GM10248 (cell line): ENCODE measurements at regions not wholly inside any gene's neighbourhood (a gene's known extent, or its start where the extent isn't known, plus 50 kb on each side); places are given as distances from the start of the nearest gene placed in this dataset.
"Not testable (repeated sequence)": the region's sequence is repeated elsewhere in the genome, so short reads cannot be mapped to it uniquely, and the experiment has no call there.

Experiments
- CTCF ChIA-PET: fragments of 300-600 bp; sonication (Branson Sonifier 250); formaldehyde crosslinking; extraction: SDS; loops from one replicate; lab custom pipeline; 2021; ENCODE audit warnings: antibody characterized with exemption; lab: Yijun Ruan, JAX
- POLR2A ChIA-PET: fragments of 350-650 bp; sonication (Branson Sonifier 250); formaldehyde crosslinking; extraction: SDS; loops from one replicate; lab custom pipeline; 2020; ENCODE audit warnings: antibody characterized with exemption; lab: Yijun Ruan, JAX
- DNase-seq: peaks from one replicate; pipeline ENCODE4 v3.0.0; 2012; ENCODE audit errors: extremely low spot score
- CTCF ChIP-seq: IDR thresholded peaks from 2 replicates; pipeline ENCODE4 v1.5.1; 2012; ENCODE audit warnings: mild to moderate bottlenecking, low read depth; ENCODE audit errors: extremely low read depth, missing control alignments, control extremely low read depth

- no peak for TF ChIP-seq CTCF
- CTCF ChIA-PET = interaction anchor here (0.7 kb wide), 1 partner anchor 15 kb away, joined by 3 read pairs; no protein-coding TSS in a partner anchor
- POLR2A ChIA-PET = no interaction called here
- DNase-seq = no peak
Measured at GRCh38 chr5:110812639-110813038, 73.8 kb downstream of the SLC25A46 start.

- no peak for DNase-seq
- no peak for TF ChIP-seq CTCF
- ChIA-PET CTCF (interaction anchor here (1.1 to 1.2 kb wide), 2 partner anchors 9 to 13 kb away, joined by 3 to 4 read pairs; no protein-coding TSS in a partner anchor), POLR2A (no interaction called here)
Measured at GRCh38 chr5:110815916-110816605, 77.3 kb downstream of the SLC25A46 start.

DNA sequence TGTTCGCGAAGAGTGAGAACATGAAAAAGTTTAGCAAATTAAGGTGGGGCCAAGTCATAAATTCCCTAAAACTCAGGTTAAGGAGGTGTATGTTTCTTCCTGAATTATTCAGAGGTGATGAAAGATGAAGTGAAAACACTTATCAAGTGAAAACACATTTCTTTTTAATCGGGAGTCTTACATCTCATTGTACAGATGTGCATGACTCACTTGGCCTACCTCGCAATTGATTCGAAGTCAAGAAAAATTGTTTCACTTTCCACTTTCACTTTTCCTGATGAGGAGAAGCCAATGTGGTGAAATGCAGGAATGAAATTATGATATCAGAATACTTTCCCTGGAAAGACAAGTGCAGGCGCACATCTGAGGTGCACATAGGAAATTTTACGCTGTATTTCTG is 78.7 kb downstream of the SLC25A46 start:
- DNase-seq = no peak
- TF ChIP-seq CTCF = no peak
- ChIA-PET CTCF (interaction anchor here (1.8 kb wide), 1 partner anchor 14 kb away, joined by 4 read pairs; no protein-coding TSS in a partner anchor), POLR2A (no interaction called here)

GRCh38 chr5:110823571-110823970 is 84.8 kb downstream of the SLC25A46 start:
- POLR2A ChIA-PET = no interaction called here
- CTCF ChIA-PET = no interaction called here
- DNase-seq = no peak
- TF ChIP-seq CTCF = no peak

GRCh38 chr5:110824936-110825441 is 86.2 kb downstream of the SLC25A46 start:
- POLR2A ChIA-PET = no interaction called here
- CTCF ChIA-PET = no interaction called here
- TF ChIP-seq CTCF = no peak
- DNase-seq = no peak

- DNase-seq = no peak
Measured at GRCh38 chr5:110832683-110833082, 93.9 kb downstream of the SLC25A46 start.

GRCh38 chr5:110834933-110835332 is 96.1 kb downstream of the SLC25A46 start:
- DNase-seq = not testable (repeated sequence)
- CTCF ChIA-PET = interaction anchor here (0.9 kb wide), 1 partner anchor 12 kb away, joined by 3 read pairs; no protein-coding TSS in a partner anchor

More at GRCh38 chr5:110832683-110833082, 93.9 kb downstream of the SLC25A46 start:
- TF ChIP-seq CTCF = no peak
- CTCF ChIA-PET = interaction anchor here (1.4 kb wide), 1 partner anchor 13 kb away, joined by 4 read pairs; no protein-coding TSS in a partner anchor
- POLR2A ChIA-PET = no interaction called here

More at GRCh38 chr5:110834933-110835332, 96.1 kb downstream of the SLC25A46 start:
- POLR2A ChIA-PET = not testable (repeated sequence)
